Activated CD4-positive, alpha-beta T cell treated with anti-CD3 and anti-CD28 coated beads, Interleukin-2, amount 10 ng/mL, durations not matched to agents 24 days and 14 days (primary cell): ENCODE measurements at regions not wholly inside any gene's neighbourhood (a gene's known extent, or its start where the extent isn't known, plus 50 kb on each side); places are given as distances from the start of the nearest gene placed in this dataset.
"Not testable (repeated sequence)": the region's sequence is repeated elsewhere in the genome, so short reads cannot be mapped to it uniquely, and the experiment has no call there.

Experiments used
- DNase-seq: peaks from one replicate; pipeline ENCODE4 v3.0.0; 2022
- H3K27ac Mint-ChIP-seq: one replicate; pipeline ENCODE4 v1.8.0; 2022; ENCODE audit warnings: mild to moderate bottlenecking, mixed read lengths
- H3K27me3 Mint-ChIP-seq: one replicate; pipeline ENCODE4 v1.8.0; 2022; ENCODE audit warnings: mixed read lengths
- H3K36me3 Mint-ChIP-seq: one replicate; pipeline ENCODE4 v1.8.0; 2022; ENCODE audit warnings: low read depth, mild to moderate bottlenecking, mixed read lengths
- H3K4me1 Mint-ChIP-seq: one replicate; pipeline ENCODE4 v1.8.0; 2021; ENCODE audit warnings: mixed read lengths
- H3K4me3 Mint-ChIP-seq: one replicate; pipeline ENCODE4 v1.8.0; 2022; ENCODE audit warnings: mild to moderate bottlenecking, moderate library complexity, mixed read lengths
- H3K9me3 Mint-ChIP-seq: one replicate; pipeline ENCODE4 v1.8.0; 2021; ENCODE audit warnings: mixed read lengths
- intact Hi-C: fragments of 100-400 bp; cut with micrococcal nuclease; formaldehyde crosslinking; loops from one replicate; pipeline ENCODE4 v1.15.1; 2023

GRCh38 chr10:125407000-125407502 lies 246.7 kb upstream of the CTBP2 start:
- no peak for DNase-seq
- Mint-ChIP-seq H3K36me3 (no peaks in the 10 kb centered on the region), H3K27ac (no peak overlapping the region), H3K9me3 (peaks cover 5% of the 10 kb centered on the region), H3K4me1 (no peaks in the 10 kb centered on the region), H3K27me3 (no peaks in the 10 kb centered on the region), H3K4me3 (no peak overlapping the region)
- intact Hi-C loops: no loop called here

GRCh38 chr10:125404902-125405301 lies 244.5 kb upstream of the CTBP2 start:
- H3K4me1 Mint-ChIP-seq, H3K36me3 Mint-ChIP-seq, H3K27me3 Mint-ChIP-seq, H3K9me3 Mint-ChIP-seq, intact Hi-C loops, H3K4me3 Mint-ChIP-seq, H3K27ac Mint-ChIP-seq, DNase-seq: not testable (repeated sequence)

GRCh38 chr10:125401462-125401861 lies 241.1 kb upstream of the CTBP2 start:
- H3K36me3 Mint-ChIP-seq: no peaks in the 10 kb centered on the region
- H3K27ac Mint-ChIP-seq: no peak overlapping the region
- peaks cover 5% of the 10 kb centered on the region for H3K9me3 Mint-ChIP-seq
- DNase-seq: no peak
- intact Hi-C loops: no loop called here
- H3K4me1 Mint-ChIP-seq: no peaks in the 10 kb centered on the region
- no peaks in the 10 kb centered on the region for H3K27me3 Mint-ChIP-seq
- H3K4me3 Mint-ChIP-seq: no peak overlapping the region

- H3K27me3 Mint-ChIP-seq: no peaks in the 10 kb centered on the region
- H3K27ac Mint-ChIP-seq: no peak overlapping the region
- no peak overlapping the region for H3K4me3 Mint-ChIP-seq
- H3K4me1 Mint-ChIP-seq: no peaks in the 10 kb centered on the region
- H3K36me3 Mint-ChIP-seq: no peaks in the 10 kb centered on the region
- intact Hi-C loops: no loop called here
- peaks cover 3% of the 10 kb centered on the region for H3K9me3 Mint-ChIP-seq
- no peak for DNase-seq
Measured at GRCh38 chr10:125399289-125399688, 238.9 kb upstream of the CTBP2 start.

GRCh38 chr10:125398270-125398669 lies 237.9 kb upstream of the CTBP2 start:
- no peaks in the 10 kb centered on the region for H3K4me1 Mint-ChIP-seq
- no peaks in the 10 kb centered on the region for H3K36me3 Mint-ChIP-seq
- H3K27me3 Mint-ChIP-seq: no peaks in the 10 kb centered on the region
- no peak for DNase-seq
- intact Hi-C loops: no loop called here
- H3K4me3 Mint-ChIP-seq: no peak overlapping the region
- H3K27ac Mint-ChIP-seq: no peak overlapping the region
- H3K9me3 Mint-ChIP-seq: no peaks in the 10 kb centered on the region

- Mint-ChIP-seq H3K36me3 (no peaks in the 10 kb centered on the region), H3K27me3 (no peaks in the 10 kb centered on the region), H3K4me3 (no peak overlapping the region), H3K9me3 (no peaks in the 10 kb centered on the region), H3K4me1 (no peaks in the 10 kb centered on the region), H3K27ac (no peak overlapping the region)
- intact Hi-C loops: no loop called here
- no peak for DNase-seq
Measured at GRCh38 chr10:125397608-125398007, 237.2 kb upstream of the CTBP2 start.

GRCh38 chr10:125396676-125397075 lies 236.3 kb upstream of the CTBP2 start:
- no peak overlapping the region for H3K4me3 Mint-ChIP-seq
- no peak for DNase-seq
- no peaks in the 10 kb centered on the region for H3K4me1 Mint-ChIP-seq
- intact Hi-C loops: no loop called here
- no peaks in the 10 kb centered on the region for H3K9me3 Mint-ChIP-seq
- H3K36me3 Mint-ChIP-seq: no peaks in the 10 kb centered on the region
- no peaks in the 10 kb centered on the region for H3K27me3 Mint-ChIP-seq
- no peak overlapping the region for H3K27ac Mint-ChIP-seq

GRCh38 chr10:125392609-125393008 lies 232.2 kb upstream of the CTBP2 start:
- no peaks in the 10 kb centered on the region for H3K27me3 Mint-ChIP-seq
- H3K4me3 Mint-ChIP-seq: no peak overlapping the region
- H3K9me3 Mint-ChIP-seq: no peaks in the 10 kb centered on the region
- no peak for DNase-seq
- intact Hi-C loops: no loop called here
- H3K4me1 Mint-ChIP-seq: no peaks in the 10 kb centered on the region
- no peaks in the 10 kb centered on the region for H3K36me3 Mint-ChIP-seq
- H3K27ac Mint-ChIP-seq: no peak overlapping the region

GRCh38 chr10:125392154-125392553 lies 231.8 kb upstream of the CTBP2 start:
- Mint-ChIP-seq H3K4me3 (no peak overlapping the region), H3K36me3 (no peaks in the 10 kb centered on the region), H3K9me3 (no peaks in the 10 kb centered on the region), H3K27me3 (no peaks in the 10 kb centered on the region), H3K27ac (no peak overlapping the region), H3K4me1 (no peaks in the 10 kb centered on the region)
- intact Hi-C loops: no loop called here
- no peak for DNase-seq

- no peaks in the 10 kb centered on the region for H3K9me3 Mint-ChIP-seq
- no peaks in the 10 kb centered on the region for H3K4me1 Mint-ChIP-seq
- no peaks in the 10 kb centered on the region for H3K36me3 Mint-ChIP-seq
- no peak for DNase-seq
- intact Hi-C loops: no loop called here
- no peak overlapping the region for H3K27ac Mint-ChIP-seq
- H3K4me3 Mint-ChIP-seq: no peak overlapping the region
- no peaks in the 10 kb centered on the region for H3K27me3 Mint-ChIP-seq
Measured at GRCh38 chr10:125389648-125390047, 229.3 kb upstream of the CTBP2 start.

- Mint-ChIP-seq H3K9me3 (peaks cover 4% of the 10 kb centered on the region), H3K27ac (no peak overlapping the region), H3K36me3 (no peaks in the 10 kb centered on the region), H3K4me3 (no peak overlapping the region), H3K27me3 (no peaks in the 10 kb centered on the region), H3K4me1 (no peaks in the 10 kb centered on the region)
- no peak for DNase-seq
- intact Hi-C loops: no loop called here
Measured at GRCh38 chr10:125379592-125379991, 219.2 kb upstream of the CTBP2 start.

GRCh38 chr10:125377368-125377767 lies 217.0 kb upstream of the CTBP2 start:
- Mint-ChIP-seq H3K4me1 (no peaks in the 10 kb centered on the region), H3K36me3 (no peaks in the 10 kb centered on the region), H3K27me3 (no peaks in the 10 kb centered on the region), H3K4me3 (no peak overlapping the region), H3K27ac (no peak overlapping the region), H3K9me3 (peaks cover 4% of the 10 kb centered on the region)
- no peak for DNase-seq
- intact Hi-C loops: no loop called here

- H3K4me3 Mint-ChIP-seq: no peak overlapping the region
- no peak overlapping the region for H3K27ac Mint-ChIP-seq
- no peaks in the 10 kb centered on the region for H3K27me3 Mint-ChIP-seq
- intact Hi-C loops: no loop called here
- DNase-seq: no peak
- H3K36me3 Mint-ChIP-seq: no peaks in the 10 kb centered on the region
- H3K4me1 Mint-ChIP-seq: no peaks in the 10 kb centered on the region
- H3K9me3 Mint-ChIP-seq: peaks cover 3% of the 10 kb centered on the region
Measured at GRCh38 chr10:125375210-125375609, 214.8 kb upstream of the CTBP2 start.

- intact Hi-C loops: no loop called here
- Mint-ChIP-seq H3K27me3 (no peaks in the 10 kb centered on the region), H3K36me3 (no peaks in the 10 kb centered on the region), H3K9me3 (no peaks in the 10 kb centered on the region), H3K4me1 (no peaks in the 10 kb centered on the region), H3K27ac (no peak overlapping the region), H3K4me3 (no peak overlapping the region)
- DNase-seq: no peak
Measured at GRCh38 chr10:125373546-125373945, 213.2 kb upstream of the CTBP2 start.

GRCh38 chr10:125370578-125370977 lies 210.2 kb upstream of the CTBP2 start:
- intact Hi-C loops: no loop called here
- Mint-ChIP-seq H3K27ac (no peak overlapping the region), H3K4me3 (no peak overlapping the region), H3K9me3 (no peaks in the 10 kb centered on the region), H3K36me3 (no peaks in the 10 kb centered on the region), H3K27me3 (no peaks in the 10 kb centered on the region), H3K4me1 (no peaks in the 10 kb centered on the region)
- no peak for DNase-seq
